Sigmoid colon (tissue), 6 donors: ENCODE measurements at regions not wholly inside any gene's neighbourhood (a gene's known extent, or its start where the extent isn't known, plus 50 kb on each side); places are given as distances from the start of the nearest gene placed in this dataset.

ENCODE experiments used
- DNase-seq: peaks from one replicate; pipeline ENCODE4 v3.0.0-alpha.2; 2019
- H3K27ac ChIP-seq, 4 donors: fragments of 200-600 bp; sonication (generic); one replicate each; pipeline ENCODE4 v1.5.1; 2016 to 2019; ENCODE audit warnings: mild to moderate bottlenecking in 1 of 4
- H3K27me3 ChIP-seq, 3 donors: fragments of 200-600 bp; sonication (generic); one replicate each; pipeline ENCODE4 v1.5.1; 2019; ENCODE audit warnings: mild to moderate bottlenecking in 1 of 3
- H3K36me3 ChIP-seq, 4 donors: fragments of 200-600 bp; sonication (generic); one replicate each; pipeline ENCODE4 v1.5.1; 2016 to 2019
- H3K4me1 ChIP-seq, 4 donors: fragments of 200-600 bp; sonication (generic); one replicate each; pipeline ENCODE4 v1.5.1; 2017 to 2019
- H3K4me3 ChIP-seq, 4 donors: fragments of 200-600 bp; sonication (generic); one replicate each; pipeline ENCODE4 v1.5.1; 2017 to 2019; ENCODE audit warnings: mild to moderate bottlenecking in 2 of 4, moderate library complexity in 1 of 4
- H3K9me3 ChIP-seq, 4 donors: fragments of 200-600 bp in 3 of 4; sonication (generic) in 3 of 4; one replicate each; pipeline versions ENCODE4 v1.5.1 to v1.6.1; 2013 to 2019
- EP300 ChIP-seq, 4 donors: sonication (generic); formaldehyde crosslinking; IDR thresholded peaks; one replicate each; pipeline ENCODE4 v1.6.1; 2017; ENCODE audit warnings: antibody characterized with exemption in 4 of 4
- POLR2A ChIP-seq, 2 donors: fragments of 450-650 bp; IDR thresholded peaks; one replicate each; pipeline ENCODE4 v1.6.1; 2016; ENCODE audit warnings: antibody characterized with exemption in 2 of 2, mild to moderate bottlenecking in 2 of 2, moderate library complexity in 2 of 2
- POLR2AphosphoS5 ChIP-seq, 4 donors: sonication (generic); formaldehyde crosslinking; IDR thresholded peaks; one replicate each; pipeline ENCODE4 v1.6.1; 2017; ENCODE audit warnings: antibody characterized with exemption in 4 of 4
- WGBS, 2 donors: extraction: QIAGEN DNeasy Blood & Tissue Kit; methylation state at CpG; one replicate each; pipeline ENCODE4 v1.1.7; 2013; 5-methylcytosine and 5-hydroxymethylcytosine counted together
- intact Hi-C: fragments of 100-400 bp; cut with DNase I; formaldehyde crosslinking; loops from one replicate; pipeline ENCODE4 v1.15.1; 2023
- TF ChIP-seq, protein P1 (sequence below), 4 experiments: fragments of 450-650 bp in 3 of 4; fragments of 200-600 bp in 1 of 4; IDR thresholded peaks; one replicate each; pipeline ENCODE4 v1.5.1; 2016 to 2019; ENCODE audit warnings: antibody characterized with exemption in 4 of 4, mild to moderate bottlenecking in 3 of 4, moderate library complexity in 2 of 4
- donor health status: healthy with polysubstance abuse.
- donor health status: healthy.

DNA sequence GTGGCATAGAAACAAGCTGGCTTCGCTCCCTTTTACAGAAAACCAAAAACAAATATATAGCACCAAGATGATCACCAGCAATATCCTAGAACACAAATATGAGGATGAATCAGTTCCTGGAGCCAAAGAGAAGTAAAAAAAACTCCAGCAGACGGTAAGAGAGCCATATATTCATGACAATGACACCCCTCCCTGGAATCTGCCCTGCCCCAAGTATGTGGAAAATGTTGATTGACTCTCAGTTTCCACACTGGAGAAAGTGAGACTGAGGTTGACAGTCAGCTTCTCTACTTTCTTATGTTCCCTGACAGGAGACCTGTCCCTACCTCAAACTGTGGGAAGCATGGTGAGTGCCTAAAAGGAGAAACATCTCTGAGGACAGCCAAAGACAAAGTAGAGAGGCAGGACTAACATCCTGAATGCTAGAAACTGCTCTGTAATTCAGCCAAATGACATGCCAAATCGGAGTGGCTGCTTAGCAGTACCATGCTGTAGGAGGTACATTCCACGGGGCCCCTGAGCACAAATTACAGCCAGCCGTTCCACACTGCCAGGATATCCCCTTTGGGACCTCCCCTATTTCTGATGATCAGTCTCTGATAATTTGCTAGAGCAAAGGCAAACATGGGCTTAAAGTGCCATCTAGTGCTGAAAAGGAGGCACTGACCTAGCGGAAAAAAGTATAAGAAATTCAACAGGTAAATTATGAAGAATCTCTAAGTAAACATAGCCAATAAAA, 424.0 kb upstream of the RGMB start:
- DNase-seq: no peak
- no peaks in the 10 kb centered on the region for H3K27me3 ChIP-seq
- no peaks in the 10 kb centered on the region for H3K36me3 ChIP-seq
- TF ChIP-seq, protein P1, sequence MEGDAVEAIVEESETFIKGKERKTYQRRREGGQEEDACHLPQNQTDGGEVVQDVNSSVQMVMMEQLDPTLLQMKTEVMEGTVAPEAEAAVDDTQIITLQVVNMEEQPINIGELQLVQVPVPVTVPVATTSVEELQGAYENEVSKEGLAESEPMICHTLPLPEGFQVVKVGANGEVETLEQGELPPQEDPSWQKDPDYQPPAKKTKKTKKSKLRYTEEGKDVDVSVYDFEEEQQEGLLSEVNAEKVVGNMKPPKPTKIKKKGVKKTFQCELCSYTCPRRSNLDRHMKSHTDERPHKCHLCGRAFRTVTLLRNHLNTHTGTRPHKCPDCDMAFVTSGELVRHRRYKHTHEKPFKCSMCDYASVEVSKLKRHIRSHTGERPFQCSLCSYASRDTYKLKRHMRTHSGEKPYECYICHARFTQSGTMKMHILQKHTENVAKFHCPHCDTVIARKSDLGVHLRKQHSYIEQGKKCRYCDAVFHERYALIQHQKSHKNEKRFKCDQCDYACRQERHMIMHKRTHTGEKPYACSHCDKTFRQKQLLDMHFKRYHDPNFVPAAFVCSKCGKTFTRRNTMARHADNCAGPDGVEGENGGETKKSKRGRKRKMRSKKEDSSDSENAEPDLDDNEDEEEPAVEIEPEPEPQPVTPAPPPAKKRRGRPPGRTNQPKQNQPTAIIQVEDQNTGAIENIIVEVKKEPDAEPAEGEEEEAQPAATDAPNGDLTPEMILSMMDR (IDR thresholded peaks at IDR 0.05): no peak
- TF ChIP-seq POLR2A (IDR thresholded peaks at IDR 0.05) (no peak), EP300 (IDR thresholded peaks at IDR 0.05) (no peak), POLR2AphosphoS5 (IDR thresholded peaks at IDR 0.05) (no peak)
- H3K4me3 ChIP-seq: no peak overlapping the region
- intact Hi-C loops: no loop called here
- 80 to 94% methylated on average over 6 of the region's 6 CpGs for WGBS, 2 donors
- H3K27ac ChIP-seq: no peak overlapping the region
- H3K4me1 ChIP-seq: no peaks in the 10 kb centered on the region
- H3K9me3 ChIP-seq: peaks cover 0 to 4% (median under 1%) of the 10 kb centered on the region in 4 donors

DNA sequence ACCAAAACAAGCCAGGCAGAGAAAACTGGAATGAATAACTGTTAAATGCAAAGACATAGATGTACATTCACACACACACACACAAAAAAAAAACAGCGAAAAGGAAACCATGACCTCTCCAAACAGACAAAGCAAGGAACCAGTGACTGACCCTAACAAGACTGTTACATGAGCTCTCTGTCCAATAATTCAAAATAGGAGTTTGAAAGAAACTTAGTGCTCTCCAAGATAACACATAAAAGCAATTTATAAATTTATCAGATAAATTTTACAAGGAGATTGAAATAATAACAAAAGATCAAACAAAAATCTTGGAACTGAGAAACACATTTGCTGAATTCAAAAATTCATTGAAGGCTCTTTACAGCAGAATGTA, 423.5 kb upstream of the RGMB start:
- no peak for DNase-seq
- Histone ChIP-seq H3K4me1 (no peaks in the 10 kb centered on the region), H3K27ac (no peak overlapping the region), H3K36me3 (no peaks in the 10 kb centered on the region), H3K27me3 (no peaks in the 10 kb centered on the region), H3K4me3 (no peak overlapping the region), H3K9me3 (peaks cover 0 to 4% (median under 1%) of the 10 kb centered on the region in 4 donors)
- intact Hi-C loops: no loop called here
- WGBS, 2 donors: 98 to 100% methylated on average over 1 of the region's 1 CpG
- TF ChIP-seq POLR2A (IDR thresholded peaks at IDR 0.05): no peak
- no peak for TF ChIP-seq POLR2AphosphoS5 (IDR thresholded peaks at IDR 0.05)
- TF ChIP-seq, protein P1 (IDR thresholded peaks at IDR 0.05): no peak
- TF ChIP-seq EP300 (IDR thresholded peaks at IDR 0.05): no peak

DNA sequence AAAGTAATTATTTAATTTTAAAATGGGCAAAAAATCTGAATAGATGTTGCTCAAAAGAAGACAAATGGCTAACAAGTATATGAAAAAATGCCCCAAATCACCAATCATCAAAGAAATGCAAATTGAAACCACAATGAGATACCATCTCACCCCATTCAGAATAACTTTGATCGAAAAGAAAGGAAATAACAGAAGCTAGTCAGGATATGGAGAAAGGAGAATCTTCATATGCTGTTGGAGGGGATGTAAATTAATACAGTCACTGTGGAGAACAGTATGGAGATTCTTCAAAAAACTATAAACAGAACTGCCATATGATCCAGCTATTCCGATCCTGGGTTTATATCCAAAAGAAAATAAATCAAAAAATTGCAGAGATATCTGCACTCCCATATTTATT, 418.5 kb upstream of the RGMB start:
- H3K4me1 ChIP-seq: no peaks in the 10 kb centered on the region
- no peak overlapping the region for H3K4me3 ChIP-seq
- TF ChIP-seq, protein P1 (IDR thresholded peaks at IDR 0.05): no peak
- no peak for TF ChIP-seq EP300 (IDR thresholded peaks at IDR 0.05)
- no peak for TF ChIP-seq POLR2AphosphoS5 (IDR thresholded peaks at IDR 0.05)
- no peak for TF ChIP-seq POLR2A (IDR thresholded peaks at IDR 0.05)
- H3K27ac ChIP-seq: no peak overlapping the region
- H3K36me3 ChIP-seq: no peaks in the 10 kb centered on the region
- DNase-seq: no peak
- WGBS, 2 donors: 73 to 90% methylated on average over 2 of the region's 2 CpGs
- H3K9me3 ChIP-seq: peaks cover 0 to 2% (median under 1%) of the 10 kb centered on the region in 4 donors
- H3K27me3 ChIP-seq: no peaks in the 10 kb centered on the region
- intact Hi-C loops: no loop called here

DNA sequence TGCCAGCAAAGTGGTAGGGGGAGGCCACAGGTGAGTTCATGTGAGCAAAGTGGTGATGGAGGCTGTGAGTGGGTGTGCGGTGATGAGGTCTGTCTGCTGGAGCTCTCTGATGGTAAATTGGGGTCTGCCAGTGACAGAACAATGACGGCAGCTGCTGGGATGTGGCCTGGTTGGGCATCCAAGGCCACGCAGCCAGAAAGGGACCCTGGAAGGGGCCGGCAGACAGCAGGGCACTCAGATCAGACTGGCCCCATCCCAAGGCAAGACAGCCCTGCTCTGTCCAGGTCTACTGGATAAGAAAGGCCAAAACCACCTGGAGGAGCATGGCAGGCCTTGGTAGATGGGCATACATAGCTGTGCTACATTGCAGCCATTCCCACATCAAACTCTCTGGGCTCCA, 412.9 kb upstream of the RGMB start:
- DNase-seq: no peak
- H3K36me3 ChIP-seq: no peaks in the 10 kb centered on the region
- H3K27ac ChIP-seq: no peak overlapping the region
- intact Hi-C loops: no loop called here
- H3K9me3 ChIP-seq: peaks cover 0 to 2% (median 0%) of the 10 kb centered on the region in 4 donors
- H3K4me3 ChIP-seq: no peak overlapping the region
- WGBS, 2 donors: 97% methylated on average over 4 of the region's 4 CpGs
- no peaks in the 10 kb centered on the region for H3K4me1 ChIP-seq
- no peaks in the 10 kb centered on the region for H3K27me3 ChIP-seq
- TF ChIP-seq, protein P1 (IDR thresholded peaks at IDR 0.05): no peak
- no peak for TF ChIP-seq POLR2AphosphoS5 (IDR thresholded peaks at IDR 0.05)
- TF ChIP-seq EP300 (IDR thresholded peaks at IDR 0.05): no peak
- no peak for TF ChIP-seq POLR2A (IDR thresholded peaks at IDR 0.05)

DNA sequence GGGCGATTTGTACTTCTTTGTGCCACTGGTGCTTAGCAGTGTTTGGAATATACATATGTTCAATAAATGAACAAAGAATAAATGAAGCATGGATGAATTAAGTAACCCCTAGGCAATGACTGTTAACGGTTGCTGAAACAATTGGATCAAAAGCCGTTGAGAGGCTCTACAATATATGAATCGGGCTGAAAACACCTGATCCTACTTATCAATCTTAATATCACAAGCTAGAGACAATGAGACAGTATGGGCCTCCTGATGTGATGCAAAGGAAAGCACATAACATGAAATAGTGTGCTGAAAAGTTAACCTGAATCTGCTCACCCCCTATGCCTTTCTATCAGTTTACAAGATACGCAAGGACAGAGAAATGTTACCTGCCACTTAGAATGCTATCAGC, 410.3 kb upstream of the RGMB start:
- H3K4me3 ChIP-seq: no peak overlapping the region
- peaks cover 0 to 2% (median 0%) of the 10 kb centered on the region in 4 donors for H3K9me3 ChIP-seq
- TF ChIP-seq POLR2AphosphoS5 (IDR thresholded peaks at IDR 0.05): no peak
- no peak for TF ChIP-seq POLR2A (IDR thresholded peaks at IDR 0.05)
- H3K36me3 ChIP-seq: no peaks in the 10 kb centered on the region
- H3K27me3 ChIP-seq: no peaks in the 10 kb centered on the region
- intact Hi-C loops: no loop called here
- DNase-seq: no peak
- no peak overlapping the region for H3K27ac ChIP-seq
- no peaks in the 10 kb centered on the region for H3K4me1 ChIP-seq
- WGBS, 2 donors: 93 to 95% methylated on average over 5 of the region's 5 CpGs
